ENCODE measurements at regions not wholly inside any gene's neighbourhood (a gene's known extent, or its start where the extent isn't known, plus 50 kb on each side); places are given as distances from the start of the nearest gene placed in this dataset.

GRCh38 chr6:145491126-145491525 lies 244.2 kb downstream of the EPM2A start:
- TF ChIP-seq CTCF (IDR thresholded peaks at IDR 0.05) (no peak), ZFX (IDR thresholded peaks at IDR 0.05; ENCODE audit: borderline replicate concordance) (no peak)

Data from 22Rv1 (cell line).